ENCODE measurements at regions not wholly inside any gene's neighbourhood (a gene's known extent, or its start where the extent isn't known, plus 50 kb on each side); places are given as distances from the start of the nearest gene placed in this dataset.
"Not testable (repeated sequence)": the region's sequence is repeated elsewhere in the genome, so short reads cannot be mapped to it uniquely, and the experiment has no call there.

DNA sequence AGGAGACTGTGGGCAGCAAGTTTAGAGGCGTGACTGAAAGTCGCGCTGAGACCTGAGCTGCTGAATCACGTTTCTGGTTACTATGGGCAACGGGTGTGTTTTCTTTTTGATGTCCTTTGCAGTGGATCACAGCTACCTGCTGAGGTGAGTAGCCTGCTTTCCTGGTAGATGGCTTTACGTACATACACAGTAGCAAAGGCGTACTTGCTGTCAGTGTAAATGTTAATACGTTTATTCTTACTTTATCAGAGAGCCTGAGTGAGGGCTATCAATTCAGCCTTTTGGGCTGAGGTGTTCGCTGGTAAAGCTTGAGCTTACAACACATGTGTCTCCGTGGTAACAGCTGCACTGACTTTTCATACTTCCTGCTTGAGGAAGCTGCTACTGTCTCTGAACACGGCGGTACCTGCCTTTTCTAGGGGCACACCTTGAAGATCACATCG is 165.1 kb upstream of the CCZ1B start:
- not testable (repeated sequence) for DNase-seq

DNA sequence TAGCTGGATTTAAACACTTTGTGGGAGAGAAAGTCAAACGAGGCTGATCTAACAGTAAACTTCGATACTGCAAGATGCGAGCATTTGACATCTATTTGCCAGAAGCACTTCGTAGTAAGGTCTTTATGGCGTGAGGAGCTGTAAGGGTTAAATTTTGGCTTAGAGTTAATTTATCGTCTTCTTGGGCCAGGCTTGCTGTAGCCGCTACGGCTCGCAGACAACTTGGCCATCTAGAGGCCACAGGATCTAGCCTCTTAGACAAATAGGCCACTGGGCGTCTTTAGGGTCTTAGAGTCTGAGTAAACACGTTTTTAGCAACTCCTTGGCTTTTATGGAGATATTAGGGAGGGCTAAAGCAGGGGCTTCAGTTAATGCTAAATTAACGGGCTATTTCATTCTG is 165.6 kb upstream of the CCZ1B start:
- DNase-seq: not testable (repeated sequence)

DNA sequence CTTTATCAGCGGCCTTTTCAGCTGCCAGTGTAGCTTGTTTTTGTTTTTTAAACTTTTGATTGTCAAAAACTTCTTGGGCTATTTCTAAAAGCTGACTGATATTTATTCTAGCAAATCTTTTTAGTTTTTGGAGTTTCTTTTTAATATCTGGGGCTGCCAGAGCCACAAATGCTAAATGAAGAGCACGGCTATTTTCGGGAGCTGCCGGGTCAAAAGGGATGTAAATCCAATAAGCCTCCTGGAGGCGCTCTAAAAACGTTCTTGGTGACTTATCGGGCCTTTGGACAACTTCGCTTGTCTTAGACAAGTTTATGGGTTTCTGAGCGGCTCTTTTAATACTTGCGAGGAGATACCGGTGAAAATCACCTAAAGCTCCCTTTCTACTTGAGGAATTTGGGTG is 166.1 kb upstream of the CCZ1B start:
- not testable (repeated sequence) for DNase-seq

DNA sequence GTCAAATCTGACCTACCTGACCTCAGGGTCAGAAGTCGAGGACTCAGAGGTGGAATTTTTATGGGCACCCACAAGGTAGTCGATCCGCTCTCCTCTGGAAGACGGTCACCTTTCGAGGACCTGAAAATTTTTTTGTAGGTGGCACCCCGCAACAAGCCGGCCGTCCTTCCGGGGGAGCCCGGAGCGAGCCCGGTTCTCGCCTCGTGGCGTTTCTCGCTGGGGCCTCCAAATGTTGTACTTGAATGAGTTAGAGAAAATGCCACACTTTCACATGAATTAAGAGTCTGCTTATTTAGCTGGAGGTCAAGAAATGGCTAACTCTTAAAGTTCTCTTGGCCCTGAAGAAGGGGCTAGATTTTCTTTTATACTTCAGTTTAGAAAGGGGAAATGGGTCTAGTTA is 169.0 kb upstream of the CCZ1B start:
- not testable (repeated sequence) for DNase-seq

DNA sequence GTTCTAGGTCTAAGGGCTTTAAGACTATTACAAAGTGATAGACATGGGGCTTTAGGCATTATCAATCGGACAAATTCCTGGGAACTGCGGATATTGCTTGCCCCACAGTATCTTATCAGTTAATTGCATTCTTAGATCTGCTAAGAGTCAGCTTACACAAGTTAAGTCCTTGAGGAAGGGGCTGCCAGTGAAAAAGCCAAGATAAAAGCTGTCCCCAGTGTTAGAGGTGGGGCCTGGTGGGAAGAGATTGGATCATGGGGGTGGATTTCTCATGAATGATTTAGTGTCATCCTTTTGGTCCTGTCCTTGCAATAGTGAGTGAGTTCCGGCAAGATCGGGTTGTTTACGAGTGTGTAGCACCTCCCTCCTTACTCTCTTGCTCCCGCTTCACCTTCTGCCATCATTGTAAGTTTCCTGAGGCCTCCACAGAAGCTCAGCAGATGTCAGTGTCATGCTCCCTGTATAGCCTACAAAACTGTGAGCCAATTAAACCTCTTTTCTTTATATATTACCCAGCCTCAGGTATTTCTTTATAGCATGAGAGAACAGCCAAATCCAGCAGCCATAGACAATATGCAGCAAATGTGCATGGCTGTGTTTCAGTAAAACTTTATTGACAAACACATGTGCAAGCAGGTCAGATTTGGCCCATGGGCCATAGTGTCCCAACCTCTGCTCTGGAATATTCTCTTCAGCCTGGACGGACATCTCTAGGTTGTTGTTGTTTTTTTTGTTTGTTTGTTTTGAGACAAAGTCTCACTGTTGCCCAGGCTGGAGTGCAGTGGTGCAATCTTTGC is 169.6 kb upstream of the CCZ1B start:
- DNase-seq: not testable (repeated sequence)

DNA sequence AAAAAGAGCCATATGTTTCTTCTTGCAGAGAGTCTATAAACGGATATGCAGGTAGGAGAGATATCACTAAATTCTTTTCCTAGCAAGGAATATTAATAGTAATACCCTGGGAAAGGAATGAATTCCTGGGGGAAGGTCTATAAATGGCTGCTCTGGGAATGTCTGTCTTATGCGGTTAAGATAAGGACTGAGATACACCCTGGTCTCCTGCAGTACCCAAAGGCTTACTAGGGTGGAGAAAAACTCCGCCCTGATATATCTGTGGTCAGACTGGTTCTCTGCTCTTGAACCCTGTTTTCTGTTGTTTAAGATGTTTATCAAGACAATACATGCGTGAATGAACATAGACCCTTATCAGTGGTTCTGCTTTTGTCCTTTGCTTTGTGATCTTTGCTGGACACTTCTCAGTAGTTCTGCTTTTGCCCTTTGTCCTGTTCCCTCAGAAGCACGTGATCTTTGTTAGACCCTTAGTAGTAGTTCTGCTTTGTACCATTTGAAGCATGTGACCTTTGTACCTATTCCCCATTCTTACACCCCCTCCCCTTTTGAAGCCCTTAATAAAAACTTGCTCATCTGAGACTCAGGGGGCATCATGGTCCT is 173.1 kb upstream of the CCZ1B start:
- not testable (repeated sequence) for DNase-seq

DNA sequence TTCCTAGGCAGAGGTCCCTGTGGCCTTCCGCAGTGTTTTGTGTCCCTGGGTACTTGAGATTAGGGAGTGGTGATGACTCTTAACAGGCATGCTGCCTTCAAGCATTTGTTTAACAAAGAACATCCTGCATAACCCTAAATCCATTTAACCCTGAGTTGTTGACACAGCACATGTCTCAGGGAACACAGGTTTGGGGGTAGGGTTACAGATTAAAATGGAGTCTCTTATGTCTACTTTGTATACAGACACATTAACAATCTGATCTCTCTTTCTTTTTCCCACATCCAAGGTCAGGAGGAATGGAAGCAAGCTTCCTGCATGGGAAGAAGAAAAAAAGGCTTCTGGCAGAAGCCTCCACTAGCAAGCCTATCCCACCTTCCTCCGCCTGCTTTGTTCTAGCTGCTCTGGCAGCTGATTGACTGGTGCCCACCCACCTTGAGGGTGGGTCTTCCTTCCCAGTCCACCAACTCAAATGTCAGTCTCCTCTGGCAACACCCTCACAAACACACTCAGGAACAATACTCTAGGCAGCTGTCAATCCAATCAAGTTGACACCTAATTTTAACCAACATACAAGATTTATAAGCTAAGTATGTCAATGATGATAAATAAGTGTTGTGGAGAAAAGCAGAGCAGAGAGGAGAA is 176.5 kb upstream of the CCZ1B start:
- DNase-seq: no peak

DNA sequence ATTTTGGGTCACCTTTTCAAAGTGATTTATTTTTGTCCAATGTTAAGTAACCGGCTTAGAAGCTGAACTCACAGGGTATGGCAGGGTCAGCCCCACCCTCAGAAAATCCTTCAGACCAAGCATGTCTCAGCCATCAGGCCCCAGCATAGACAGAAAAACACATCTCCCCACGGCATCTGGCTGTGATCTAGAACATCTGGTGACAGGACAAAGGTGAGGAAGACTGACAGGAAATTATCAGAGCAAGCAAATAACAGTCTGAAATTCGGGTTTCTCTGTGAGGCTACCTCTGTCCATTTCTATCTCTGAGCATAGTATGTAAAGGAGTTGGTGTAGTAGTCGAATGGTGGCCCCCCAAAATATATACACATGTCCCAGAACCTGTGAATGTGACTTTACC is 177.0 kb upstream of the C1GALT1 start:
- DNase-seq: no peak

DNA sequence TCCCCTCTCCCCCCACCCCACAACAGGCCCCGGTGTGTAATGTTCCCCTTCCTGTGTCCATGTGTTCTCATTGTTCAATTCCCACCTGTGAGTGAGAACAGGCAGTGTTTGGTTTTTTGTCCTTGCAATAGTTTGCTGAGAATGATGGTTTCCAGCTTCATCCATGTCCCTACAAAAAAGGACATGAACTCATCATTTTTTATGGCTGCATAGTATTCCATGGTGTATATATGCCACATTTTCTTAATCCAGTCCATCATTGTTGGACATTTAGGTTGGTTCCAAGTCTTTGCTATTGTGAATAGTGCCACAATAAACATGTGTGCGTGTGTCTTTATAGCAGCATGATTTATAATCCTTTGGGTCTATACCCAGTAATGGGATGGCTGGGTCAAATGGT is 176.4 kb upstream of the C1GALT1 start:
- DNase-seq: not testable (repeated sequence)

DNA sequence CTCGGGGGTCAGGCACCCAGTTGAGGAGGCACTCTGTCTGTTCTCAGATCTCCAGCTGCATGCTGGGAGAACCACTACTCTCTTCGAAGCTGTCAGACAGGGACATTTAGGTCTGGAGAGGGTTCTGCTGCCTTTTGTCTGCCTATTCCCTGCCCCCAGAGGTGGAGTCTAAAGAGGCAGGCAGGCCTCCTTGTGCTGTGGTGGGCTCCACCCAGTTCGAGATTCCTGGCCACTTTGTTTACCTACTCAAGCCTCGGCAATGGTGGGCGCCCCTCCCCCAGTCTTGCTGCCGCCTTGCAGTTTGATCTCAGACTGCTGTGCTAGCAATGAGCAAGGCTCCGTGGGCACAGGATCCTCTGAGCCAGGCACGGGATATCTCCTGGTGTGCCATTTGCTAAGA is 171.1 kb upstream of the C1GALT1 start:
- not testable (repeated sequence) for DNase-seq

DNA sequence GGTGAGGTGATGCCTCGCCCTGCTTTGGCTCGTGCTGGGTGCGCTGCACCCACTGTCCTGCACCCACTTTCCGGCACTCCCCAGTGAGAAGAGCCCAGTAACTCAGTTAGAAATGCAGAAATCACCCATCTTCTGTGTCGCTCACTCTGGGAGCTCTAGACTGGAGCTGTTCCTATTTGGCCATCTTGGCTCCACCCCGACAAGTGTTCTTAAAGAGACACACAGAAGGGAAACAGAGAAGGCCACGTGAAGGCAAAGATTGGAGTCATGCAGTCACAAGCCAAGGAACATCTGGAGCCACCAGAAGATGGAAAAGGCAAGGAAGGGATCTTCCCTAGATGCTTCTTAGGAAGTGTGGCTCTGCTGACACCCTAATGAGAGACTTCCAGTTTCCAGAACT is 170.6 kb upstream of the C1GALT1 start:
- DNase-seq: not testable (repeated sequence)

DNA sequence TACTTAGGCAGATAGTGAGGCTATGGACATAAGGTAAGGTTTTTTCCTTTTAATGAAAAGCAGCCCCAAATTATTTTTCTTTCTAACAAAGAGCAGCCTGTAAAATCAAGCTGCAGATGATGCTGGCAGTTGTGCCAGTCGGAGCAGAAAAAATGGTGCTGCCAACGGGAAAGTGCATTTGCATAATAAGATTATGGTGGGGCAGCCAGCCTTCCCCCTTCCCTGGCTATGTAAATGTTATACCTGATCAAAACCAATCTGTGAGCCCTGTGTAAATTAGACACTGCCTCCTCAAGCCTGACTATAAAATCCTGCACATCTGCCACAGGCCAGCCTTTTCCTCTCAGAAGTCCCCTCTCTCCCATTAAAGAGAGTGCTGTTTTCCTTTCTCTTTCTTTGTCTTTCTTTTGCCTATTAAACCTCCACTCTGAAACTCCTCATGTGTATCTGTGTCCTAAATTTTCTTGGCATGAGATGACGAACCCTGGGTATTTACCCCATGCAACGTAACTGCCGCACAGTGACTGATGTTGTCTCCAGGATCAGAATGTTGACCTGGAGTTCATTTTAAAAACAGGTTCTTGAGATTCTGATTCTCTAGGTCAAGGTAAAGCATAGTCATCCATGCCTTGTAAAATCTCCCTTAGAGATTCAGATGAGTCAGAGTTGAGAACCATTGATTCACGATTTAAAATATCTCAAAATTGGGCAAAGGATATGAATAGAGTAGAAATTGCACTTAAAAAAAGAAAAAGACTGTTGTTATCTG is 167.3 kb upstream of the C1GALT1 start:
- no peak for DNase-seq

DNA sequence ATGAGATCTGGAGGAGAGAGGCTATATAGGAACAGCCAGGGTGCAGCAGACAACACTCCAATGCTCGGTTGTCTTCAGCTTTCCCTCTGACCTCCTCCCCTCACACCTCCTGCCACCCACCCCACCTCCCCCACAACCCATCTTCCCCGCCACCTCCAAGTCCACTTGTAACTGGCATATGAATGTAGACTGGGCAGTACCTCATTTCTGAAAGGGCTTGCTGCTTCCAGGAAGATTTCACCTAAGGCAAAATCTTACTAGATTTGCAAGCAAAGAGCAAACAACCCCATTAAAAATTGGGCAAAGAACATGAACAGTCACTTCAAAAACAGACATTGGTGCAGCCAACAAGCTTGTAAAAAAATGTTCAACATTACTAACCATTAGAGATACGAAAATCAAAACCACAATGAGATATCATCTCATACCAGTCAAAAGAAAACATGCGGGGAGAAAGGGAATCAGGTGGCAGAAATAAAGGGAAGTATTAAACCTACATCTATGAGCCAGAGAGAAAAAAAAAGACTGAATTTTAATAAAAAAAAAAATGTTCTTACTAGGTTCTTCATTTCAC is 164.6 kb upstream of the C1GALT1 start:
- no peak for DNase-seq

DNA sequence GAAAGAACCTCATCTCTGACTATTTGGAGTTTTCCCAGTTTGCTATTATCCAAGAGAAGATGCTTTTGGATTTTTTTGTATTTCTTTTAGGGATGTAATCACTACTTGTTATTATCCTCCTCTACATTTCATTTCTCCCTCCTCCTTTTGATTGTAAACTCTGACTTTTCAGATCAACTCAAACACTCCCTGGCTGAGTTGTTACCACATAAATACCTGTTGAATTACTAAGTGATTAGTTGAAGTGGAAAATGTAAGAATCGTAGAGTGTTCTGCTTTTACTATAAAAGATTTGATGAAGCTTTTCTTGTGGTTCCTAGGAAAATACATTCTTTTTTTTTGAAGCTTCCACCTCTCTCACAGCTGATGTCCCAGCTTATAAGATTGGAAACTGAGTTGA is 164.1 kb upstream of the C1GALT1 start:
- no peak for DNase-seq

DNA sequence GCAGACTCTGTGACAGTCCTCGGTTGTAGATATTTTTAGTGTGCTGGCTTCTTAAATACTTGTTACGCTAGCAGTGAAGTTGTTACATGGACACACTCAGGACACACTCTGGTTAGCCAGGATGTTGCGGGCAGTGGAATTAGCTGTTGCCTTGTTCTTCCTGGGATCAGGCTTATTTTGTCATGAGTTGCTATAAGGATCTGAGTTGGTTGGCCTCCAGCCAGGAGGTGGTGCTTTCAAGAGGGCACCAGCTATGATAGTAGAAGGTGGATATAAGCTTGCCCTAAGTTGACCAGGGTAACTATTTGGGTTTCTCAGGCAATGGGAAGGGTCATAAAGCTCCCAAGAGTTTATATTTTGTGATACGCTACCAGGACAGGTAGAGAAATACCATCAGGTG is 150.1 kb upstream of the C1GALT1 start:
- no peak for DNase-seq

DNA sequence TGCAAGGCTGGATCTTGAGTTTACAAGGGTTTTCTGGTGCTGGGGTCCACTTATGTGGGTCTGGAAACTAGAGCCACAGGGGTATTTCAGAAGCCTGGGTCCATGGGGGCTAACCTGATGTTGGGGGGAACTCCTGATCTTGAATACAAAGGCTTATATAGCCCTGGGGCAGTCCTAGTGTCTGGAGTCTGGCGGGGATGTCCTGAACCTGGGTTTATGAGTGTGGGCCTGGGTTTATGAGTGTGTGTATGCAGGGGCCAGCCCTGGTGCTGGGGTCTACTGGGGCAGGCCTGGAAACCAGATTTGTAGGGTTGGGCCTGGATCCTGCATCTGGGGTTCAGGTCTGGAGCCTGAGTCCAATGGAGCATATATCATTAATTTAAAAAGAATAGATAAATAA is 146.5 kb upstream of the C1GALT1 start:
- no peak for DNase-seq

DNA sequence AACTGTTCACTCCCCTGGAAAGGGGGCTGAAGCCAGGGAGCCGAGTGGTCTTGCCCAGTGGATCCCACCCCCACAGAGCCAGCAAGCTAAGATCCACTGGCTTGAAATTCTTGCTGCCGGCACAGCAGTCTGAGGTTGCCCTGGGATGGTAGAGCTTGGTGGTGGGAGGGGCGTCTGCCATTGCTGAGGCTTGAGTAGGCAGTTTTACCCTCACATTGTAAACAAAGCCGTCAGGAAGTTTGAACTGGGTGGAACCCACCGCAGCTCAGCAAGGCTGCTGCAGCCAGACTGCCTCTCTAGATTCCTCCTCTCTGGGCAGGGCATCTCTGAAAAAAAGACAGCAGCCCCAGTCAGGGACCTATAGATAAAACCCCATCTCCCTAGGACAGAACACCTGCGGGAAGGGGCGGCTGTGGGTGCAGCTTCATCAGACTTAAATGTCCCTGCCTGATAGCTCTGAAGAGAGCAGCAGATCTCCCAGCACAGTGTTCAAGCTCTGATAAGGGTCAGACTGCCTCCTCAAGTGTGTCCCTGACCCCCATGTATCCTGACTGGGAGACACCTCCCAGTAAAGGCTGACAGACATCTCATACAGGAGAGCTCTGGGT is 140.0 kb upstream of the C1GALT1 start:
- peak; percentile 82 for DNase-seq

DNA sequence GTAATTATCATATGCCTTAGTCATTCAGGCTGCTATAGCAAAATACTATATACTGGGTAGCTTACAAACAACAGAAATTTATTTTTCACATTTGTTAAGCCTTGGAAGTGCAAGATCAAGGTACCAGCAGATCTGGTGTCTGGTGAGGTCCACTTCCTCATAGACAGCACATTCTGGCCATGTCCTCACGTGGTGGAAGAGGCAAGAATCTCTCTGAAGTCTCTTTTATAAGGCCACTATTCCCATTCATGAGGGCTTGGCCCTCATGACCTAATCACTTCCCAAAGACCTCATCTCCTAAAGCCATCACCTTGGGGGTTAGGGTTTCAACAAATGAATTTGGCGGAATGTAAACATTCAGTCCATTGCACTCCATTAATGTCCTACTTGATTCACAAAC is 137.5 kb upstream of the C1GALT1 start:
- DNase-seq: no peak

DNA sequence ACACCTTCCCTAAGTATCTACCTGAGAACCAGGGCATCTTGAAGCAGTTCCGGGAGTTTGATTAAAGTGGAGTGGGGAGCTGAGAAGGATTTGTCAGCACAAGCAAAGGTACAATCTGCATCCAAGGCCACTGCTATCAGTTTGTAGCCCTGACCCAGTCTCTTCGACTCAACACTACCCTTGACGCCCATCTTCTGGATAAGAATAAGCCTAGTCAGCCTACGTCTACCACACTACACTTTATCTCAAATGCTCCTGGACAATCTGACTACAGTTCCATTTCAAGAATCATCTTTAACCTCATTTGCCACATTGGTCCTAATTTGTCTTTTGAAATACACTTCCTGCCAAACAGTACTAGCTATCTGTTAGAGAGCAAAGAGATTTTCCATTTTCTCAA is 134.1 kb upstream of the C1GALT1 start:
- no peak for DNase-seq

DNA sequence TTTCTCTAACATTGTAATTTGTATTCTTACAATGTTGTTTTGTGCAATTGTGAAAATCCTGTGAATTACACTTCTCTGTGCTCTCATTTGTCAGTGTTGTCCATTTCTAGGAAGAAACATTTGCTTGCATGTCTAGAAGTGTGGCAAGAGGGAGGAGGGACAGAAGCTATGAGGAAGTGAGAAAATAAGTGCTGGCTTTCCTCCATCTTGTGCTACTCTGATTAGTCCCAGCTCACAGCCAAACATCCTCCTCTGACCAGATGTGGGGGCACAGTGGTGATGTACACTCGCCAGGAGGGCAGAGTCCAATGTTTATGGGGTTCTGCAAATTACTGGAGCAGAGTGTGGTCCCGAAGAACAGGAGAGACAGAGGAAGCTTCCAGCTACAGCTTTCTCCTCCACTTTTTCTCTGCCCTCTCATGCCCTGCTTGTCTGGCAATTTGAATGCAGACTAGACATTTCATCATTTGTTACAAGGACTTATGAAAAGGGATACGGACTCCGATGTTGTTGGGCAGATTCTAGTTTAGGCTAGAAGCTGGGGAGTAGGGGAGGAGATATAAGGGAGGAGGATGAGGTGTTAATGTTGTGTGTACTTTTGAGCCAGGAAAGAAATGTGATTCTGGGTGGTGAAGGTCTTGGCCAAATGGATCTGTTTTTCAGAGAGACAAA is 131.0 kb upstream of the C1GALT1 start:
- DNase-seq: no peak

DNA sequence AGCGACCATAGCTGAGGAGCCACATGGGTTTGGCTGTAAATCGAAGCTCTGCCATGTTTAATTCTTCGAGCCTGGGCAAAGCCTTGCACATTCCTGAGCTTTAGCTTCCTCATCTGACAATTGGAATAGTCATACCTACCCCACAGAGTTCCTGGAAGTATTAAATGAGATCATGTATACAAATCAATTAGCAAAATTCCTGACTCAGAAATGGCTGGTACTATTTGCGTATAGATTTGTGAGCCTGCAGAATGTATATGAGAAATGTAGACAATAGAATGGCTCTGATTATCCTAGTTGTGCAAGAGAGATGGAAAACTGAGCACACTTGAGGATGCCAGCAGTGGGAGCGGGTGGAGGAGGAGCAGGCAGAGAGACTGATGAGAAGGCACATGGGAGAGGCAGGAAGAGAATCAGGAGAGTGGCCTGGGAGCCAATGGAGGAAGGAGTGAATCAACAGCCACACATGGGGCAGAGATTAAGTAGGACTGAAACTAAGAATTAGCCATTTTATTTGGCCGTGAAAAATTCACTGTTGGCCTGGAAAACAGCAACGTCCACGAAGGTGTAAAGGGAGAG is 128.0 kb upstream of the C1GALT1 start:
- DNase-seq: no peak

Measured in hematopoietic multipotent progenitor cell treated with erythropoietin and hydrocortisone succinate and interleukin-3 and kit ligand, for 8 days (in vitro differentiated cells).